Activated T-cell treated with anti-CD3 and anti-CD28 coated beads for 24 hours (primary cell): ENCODE measurements at regions not wholly inside any gene's neighbourhood (a gene's known extent, or its start where the extent isn't known, plus 50 kb on each side); places are given as distances from the start of the nearest gene placed in this dataset.
"Not testable (repeated sequence)": the region's sequence is repeated elsewhere in the genome, so short reads cannot be mapped to it uniquely, and the experiment has no call there.

Experiments used
- DNase-seq: peaks from one replicate; pipeline ENCODE4 v3.0.0-alpha.2; 2020; ENCODE audit warnings: low read depth

GRCh38 chr6:134632982-134633940 lies 315.3 kb upstream of the SGK1 start:
- not testable (repeated sequence) for DNase-seq

GRCh38 chr6:134632024-134632423 lies 314.1 kb upstream of the SGK1 start:
- no peak for DNase-seq

- DNase-seq, result no peak
Observed at GRCh38 chr6:134631398-134631924, 313.5 kb upstream of the SGK1 start.

GRCh38 chr6:134630508-134631121 lies 312.7 kb upstream of the SGK1 start:
- no peak for DNase-seq

DNA sequence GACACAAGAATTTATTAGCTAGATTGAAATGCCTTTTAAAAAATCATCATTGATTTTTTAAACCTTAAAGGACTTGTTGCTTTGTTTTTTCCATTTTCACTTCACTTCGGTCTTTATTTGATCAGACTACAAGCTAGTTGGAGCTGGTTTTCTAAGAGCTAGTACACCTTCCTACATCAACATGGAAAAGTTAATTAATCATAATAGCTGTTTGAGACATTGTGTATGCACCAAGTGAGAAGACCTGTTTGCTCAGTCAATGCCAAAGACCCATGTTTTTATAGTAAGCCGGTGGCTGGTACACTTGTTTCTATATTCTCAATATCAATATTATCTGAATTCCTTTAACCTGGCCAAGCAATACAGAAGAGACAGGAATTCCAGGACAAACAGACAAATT lies 310.2 kb upstream of the SGK1 start:
- DNase-seq, result no peak

DNA sequence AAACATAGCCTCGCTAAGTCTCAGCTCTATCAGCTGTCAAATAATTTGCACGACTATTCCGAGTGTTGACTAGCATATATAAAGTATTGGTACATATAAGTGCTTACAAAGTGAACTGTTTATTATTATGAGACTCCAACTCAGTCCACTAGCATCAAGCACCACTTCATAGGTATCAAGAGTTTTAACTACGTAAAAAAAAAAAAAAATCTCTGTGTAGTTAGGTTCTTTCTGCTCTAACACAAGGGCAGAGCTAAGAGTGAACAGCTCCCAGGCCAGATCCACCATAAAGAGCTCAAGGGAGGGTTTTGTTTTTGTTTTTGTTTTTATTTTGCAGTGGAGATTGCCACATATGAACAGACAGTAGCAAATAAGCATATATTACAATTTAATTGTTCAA lies 309.8 kb upstream of the SGK1 start:
- DNase-seq, result no peak

DNA sequence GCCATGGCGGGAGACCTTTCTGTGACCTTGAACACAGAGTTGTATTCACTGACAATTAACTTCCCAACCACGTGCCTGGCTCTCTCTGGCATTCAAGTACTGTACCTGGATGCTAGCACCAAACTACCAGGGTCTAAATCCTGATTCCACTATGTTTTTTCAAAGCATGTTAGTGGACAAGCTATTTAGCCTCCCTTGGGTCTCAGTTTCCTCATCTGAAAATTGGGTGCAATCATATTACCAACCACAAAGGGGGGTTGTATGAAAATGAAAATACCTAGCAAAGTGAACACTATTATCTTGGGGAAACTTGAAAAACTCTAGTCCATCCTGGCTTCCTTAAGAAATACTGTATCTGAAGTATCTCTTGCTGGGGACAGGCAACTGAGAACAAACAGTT lies 308.7 kb upstream of the SGK1 start:
- DNase-seq, result no peak

- DNase-seq, result no peak
Observed at GRCh38 chr6:134626086-134626485, 308.2 kb upstream of the SGK1 start.

- no peak for DNase-seq
Observed at GRCh38 chr6:134624781-134625180, 306.9 kb upstream of the SGK1 start.

GRCh38 chr6:134623401-134623800 lies 305.5 kb upstream of the SGK1 start:
- no peak for DNase-seq

GRCh38 chr6:134622382-134623173 lies 304.7 kb upstream of the SGK1 start:
- no peak for DNase-seq

DNA sequence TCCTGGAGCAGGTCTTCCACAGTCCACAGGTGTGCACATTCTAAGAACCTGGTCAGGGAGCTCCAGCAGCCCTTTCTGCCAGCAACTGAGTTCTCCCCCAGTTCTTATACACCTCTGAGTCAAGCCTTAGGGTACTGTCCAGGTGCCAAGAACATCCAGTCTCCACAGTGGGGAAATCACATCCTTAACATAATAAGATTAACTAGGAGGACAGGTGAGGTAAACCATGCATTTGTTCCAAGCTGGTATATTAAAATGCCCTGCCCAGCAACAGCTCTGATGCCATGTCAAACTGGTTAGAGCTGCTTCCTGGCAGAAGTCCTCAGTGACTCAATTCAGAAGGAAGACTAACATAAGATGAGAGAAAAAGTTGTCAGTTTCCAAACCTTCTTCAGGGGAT lies 303.9 kb upstream of the SGK1 start:
- no peak for DNase-seq

DNA sequence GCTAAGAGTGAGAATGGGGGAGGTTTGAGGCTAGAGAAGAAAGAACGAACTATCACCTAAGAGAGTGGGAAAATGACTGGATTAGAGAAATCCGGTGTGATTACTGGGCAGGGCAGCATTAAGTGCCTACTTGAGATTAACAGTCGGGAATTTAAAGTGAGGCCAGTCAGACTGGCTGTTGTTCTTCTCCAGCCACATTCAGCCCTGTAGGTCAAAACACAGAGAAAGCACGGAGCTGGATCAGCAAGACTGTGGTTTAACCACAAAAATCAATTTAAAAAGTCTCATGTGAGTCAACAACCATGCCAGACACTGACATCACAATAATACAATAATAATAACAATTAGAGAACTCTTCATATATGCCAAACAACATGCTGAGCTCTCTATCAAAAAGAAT lies 301.9 kb upstream of the SGK1 start:
- no peak for DNase-seq

DNA sequence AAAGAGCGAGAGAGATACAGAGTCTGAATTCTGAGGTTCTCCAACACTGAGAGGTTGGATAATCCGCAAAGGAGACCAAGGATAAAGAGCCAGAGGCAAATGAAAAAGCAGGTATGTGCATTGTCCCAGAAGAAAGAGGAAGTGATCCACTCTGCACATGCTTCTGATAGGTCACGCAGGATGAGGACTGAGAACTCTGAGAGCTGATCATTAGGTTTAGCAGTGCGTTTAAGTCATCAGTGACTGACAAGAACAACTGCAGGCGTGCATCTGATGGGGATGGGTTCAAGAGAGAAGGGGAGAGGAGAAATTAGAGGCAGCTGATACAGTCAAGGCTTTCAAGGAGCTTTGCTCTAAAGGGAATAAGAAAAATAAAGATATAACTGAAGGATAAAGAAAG lies 301.2 kb upstream of the SGK1 start:
- DNase-seq, result no peak

DNA sequence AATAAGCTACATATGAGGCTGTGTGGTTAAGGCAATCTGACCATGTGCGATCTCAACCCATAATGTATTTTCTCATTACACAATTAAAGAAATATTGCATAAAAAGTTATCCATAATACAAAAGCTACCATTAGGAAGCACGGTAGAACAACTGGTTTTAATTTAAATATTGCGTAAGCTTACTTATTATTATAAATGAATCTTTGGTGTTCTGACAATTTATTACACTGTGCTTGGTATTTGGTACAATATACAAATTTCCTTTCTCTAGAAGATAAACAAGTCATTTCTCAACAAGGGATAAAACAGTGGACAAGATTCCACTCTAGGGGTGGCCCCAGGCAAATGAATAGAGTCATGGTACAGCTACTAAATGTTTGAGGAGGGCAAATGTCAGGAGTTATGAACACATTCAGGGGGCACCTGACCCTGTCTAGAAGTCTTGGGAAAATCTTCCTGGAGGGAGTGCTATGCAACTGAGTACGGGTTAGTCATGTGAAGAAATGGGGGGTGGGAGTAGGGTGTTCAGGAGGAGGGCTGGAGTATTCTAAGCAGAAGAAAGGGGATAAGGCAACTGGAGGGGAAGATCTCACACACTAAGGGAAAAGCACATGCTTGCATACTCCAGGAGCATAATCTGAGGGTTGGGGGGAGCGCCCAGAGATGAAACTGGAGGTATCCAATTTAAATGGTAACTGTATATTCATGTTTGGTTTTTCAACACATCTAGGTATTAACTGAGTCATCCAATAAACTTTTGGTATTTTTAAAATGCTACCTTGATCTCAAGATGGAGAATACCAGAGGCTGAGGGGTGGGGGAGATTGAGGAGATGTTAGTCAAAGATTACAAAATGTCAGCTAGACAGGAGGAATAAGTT lies 296.9 kb upstream of the SGK1 start:
- no peak for DNase-seq

DNA sequence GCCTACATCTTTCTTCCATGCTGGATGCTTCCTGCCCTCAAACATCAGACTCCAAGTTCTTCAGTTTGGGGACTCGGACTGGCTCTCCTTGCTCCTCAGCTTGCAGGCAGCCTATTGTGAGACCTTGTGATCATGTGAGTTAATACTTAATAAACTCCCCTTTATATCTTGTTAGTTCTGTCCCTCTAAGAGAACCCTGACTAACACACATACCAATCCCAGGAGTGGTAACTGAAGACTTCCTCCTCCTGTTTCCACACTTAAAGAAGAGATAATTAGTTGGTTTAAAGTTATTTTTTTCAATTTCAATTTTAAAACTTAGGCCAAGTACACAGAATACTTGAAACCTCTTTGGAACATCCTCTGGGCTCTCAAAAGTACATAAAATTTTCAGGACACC lies 294.2 kb upstream of the SGK1 start:
- not testable (repeated sequence) for DNase-seq

DNA sequence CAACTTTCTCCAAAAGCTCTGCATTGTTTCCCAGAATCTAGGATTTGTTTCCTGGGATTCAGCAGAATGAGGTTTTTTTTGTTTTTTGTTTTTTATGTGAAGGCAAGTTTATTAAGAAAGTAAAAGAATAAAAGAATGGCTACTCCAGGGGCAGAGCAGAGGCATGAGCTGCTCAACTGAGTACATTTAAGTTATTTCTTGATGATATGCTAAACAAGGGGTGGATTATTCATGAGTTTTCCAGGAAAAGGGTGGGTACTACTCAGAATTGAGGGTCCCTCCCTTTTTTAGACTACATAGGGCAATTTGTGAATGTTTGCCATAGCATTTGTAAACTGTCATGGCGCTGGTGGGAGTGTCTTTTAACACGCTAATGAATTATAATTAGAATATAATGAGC lies 292.5 kb upstream of the SGK1 start:
- no peak for DNase-seq

GRCh38 chr6:134609716-134610261 lies 291.9 kb upstream of the SGK1 start:
- no peak for DNase-seq

DNA sequence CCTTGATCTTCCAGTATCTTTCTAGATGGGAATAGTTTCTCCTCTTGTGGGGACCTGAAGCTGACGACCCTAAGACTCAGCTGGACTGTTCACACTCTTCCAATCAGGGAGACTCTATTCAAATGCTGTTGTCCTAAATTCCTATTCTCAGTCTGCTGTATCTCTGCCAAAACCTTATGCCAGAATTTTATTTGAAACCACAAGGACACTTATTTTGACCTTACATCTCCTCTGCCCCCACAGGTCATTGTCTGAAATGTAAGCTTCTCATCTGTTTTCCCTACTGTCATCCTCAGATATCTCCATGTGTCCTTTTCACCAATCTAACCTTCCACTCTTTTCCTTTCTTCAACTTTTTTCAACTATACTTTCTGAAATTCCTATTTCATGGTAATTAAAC lies 289.5 kb upstream of the SGK1 start:
- no peak for DNase-seq

GRCh38 chr6:134605034-134605433 lies 287.1 kb upstream of the SGK1 start:
- DNase-seq, result no peak

GRCh38 chr6:134604014-134604676 lies 286.2 kb upstream of the SGK1 start:
- no peak for DNase-seq
